ENCODE measurements at regions not wholly inside any gene's neighbourhood (a gene's known extent, or its start where the extent isn't known, plus 50 kb on each side); places are given as distances from the start of the nearest gene placed in this dataset.

DNA sequence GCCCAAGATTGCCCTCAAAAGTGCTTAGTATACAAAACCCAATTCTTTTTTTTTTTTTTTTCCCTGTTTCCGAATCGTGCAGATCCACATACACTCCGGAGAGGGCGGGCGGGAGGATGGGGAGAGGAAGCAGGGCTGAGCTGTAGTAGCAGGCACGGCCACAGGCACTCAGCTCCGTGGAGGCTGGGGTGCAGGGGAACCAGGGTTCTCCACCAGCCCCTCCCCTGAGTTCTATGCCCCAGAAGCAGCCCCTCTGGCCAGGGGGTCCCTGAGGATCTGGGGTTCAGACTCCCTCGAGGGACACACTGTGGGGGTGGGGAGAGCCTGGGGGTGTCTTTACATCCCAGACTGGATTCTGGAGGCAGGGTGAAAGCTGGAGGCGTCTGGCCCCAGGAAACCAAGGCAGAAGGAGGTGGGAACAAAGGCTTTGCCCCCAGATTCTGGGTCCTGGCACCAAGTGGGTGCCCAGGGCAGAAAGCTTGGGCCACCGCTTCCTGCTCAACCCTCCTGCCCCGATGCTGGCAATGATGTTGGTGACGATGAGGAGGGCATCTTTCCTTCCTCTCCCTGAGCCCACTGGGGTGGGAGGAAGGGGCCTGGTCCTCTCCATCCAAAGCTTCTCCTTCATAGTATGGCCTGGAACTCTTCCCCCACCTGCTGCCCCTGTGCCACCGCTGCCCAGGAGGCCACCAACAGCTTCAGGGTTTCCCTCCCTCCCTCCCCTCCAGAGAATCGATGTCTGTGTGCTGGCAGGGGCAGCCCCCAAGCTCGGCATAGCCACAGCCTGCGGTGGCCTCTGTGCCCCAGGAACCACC lies 106.4 kb upstream of the TARDBP start:
- POLR2A ChIA-PET = interaction anchor here (0.6 to 0.7 kb wide), 2 partner anchors 81 to 342 kb away, joined by 3 to 5 read pairs; no protein-coding TSS in a partner anchor
- H3K4me2 ChIP-seq (ENCODE audit: low read length) = no peak overlapping the region
- no peak for DNase-seq (ENCODE audit: low spot score)
- no peaks in the 10 kb centered on the region for H3K9me2 ChIP-seq (ENCODE audit: insufficient read depth, low read length)
- TF ChIP-seq, protein P1, sequence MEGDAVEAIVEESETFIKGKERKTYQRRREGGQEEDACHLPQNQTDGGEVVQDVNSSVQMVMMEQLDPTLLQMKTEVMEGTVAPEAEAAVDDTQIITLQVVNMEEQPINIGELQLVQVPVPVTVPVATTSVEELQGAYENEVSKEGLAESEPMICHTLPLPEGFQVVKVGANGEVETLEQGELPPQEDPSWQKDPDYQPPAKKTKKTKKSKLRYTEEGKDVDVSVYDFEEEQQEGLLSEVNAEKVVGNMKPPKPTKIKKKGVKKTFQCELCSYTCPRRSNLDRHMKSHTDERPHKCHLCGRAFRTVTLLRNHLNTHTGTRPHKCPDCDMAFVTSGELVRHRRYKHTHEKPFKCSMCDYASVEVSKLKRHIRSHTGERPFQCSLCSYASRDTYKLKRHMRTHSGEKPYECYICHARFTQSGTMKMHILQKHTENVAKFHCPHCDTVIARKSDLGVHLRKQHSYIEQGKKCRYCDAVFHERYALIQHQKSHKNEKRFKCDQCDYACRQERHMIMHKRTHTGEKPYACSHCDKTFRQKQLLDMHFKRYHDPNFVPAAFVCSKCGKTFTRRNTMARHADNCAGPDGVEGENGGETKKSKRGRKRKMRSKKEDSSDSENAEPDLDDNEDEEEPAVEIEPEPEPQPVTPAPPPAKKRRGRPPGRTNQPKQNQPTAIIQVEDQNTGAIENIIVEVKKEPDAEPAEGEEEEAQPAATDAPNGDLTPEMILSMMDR (conservative IDR thresholded peaks at IDR 0.05; ENCODE audit: low read length) = no peak
- no peak for TF ChIP-seq EZH2phosphoT487 (IDR thresholded peaks at IDR 0.05; ENCODE audit: borderline replicate concordance, low read depth, low read length)
- H3K27ac ChIP-seq (ENCODE audit: low read depth, low read length, poor library complexity, severe bottlenecking) = no peak overlapping the region
- H4K20me1 ChIP-seq (ENCODE audit: insufficient read depth, low read length) = no peaks in the 10 kb centered on the region
- intact Hi-C loops (cut with micrococcal nuclease; ENCODE audit: unreplicated experiment) = no loop called here
- no peaks in the 10 kb centered on the region for H3K36me3 ChIP-seq (ENCODE audit: insufficient read depth, low read length)
- H3K9me3 ChIP-seq (ENCODE audit: low read length) = no peaks in the 10 kb centered on the region
- H3K4me1 ChIP-seq (ENCODE audit: insufficient read depth, low read length, poor library complexity, severe bottlenecking) = peaks cover 10% of the 10 kb centered on the region
- CTCF ChIA-PET (ENCODE audit: unreplicated experiment) = no interaction called here
- no TSS peak for BruUV-seq (replicated peaks)
- H3K79me2 ChIP-seq (ENCODE audit: insufficient read depth, low read depth, low read length) = no peaks in the 10 kb centered on the region
- H2AFZ ChIP-seq (ENCODE audit: low read length) = no peak overlapping the region
- H3K4me3 ChIP-seq (ENCODE audit: low read depth, low read length, poor library complexity, severe bottlenecking) = no peak overlapping the region

DNA sequence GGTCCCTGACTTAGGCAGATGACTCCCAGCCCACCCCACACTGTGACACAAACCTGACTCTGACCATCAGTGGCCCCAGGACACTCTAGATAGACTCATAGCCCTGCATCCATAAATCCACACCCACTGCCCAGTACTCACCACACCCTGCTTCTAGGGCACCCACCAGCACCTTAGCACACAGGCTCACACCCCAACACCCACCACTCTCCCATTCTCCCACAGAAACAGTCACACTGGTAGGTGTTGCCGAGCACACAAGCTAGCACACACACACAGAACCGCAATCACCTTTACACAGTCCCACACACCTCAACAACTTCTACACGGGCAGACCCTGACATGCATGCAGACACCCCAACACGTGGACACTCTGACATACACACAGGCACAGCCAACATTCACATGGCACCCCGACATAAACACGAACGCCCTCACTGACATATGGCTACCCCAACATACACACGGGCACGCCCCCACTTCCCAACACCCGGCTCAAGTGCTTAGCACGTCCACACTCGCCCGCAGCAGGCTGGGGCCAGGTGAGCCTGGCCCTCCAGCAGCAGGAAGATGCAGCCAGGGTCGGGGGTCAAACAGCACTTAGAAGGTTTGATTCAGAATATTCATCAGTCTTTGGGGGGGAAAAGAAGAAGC lies 105.5 kb upstream of the TARDBP start:
- Histone ChIP-seq H3K4me3 (ENCODE audit: low read depth, low read length, poor library complexity, severe bottlenecking) (no peak overlapping the region), H4K20me1 (ENCODE audit: insufficient read depth, low read length) (no peaks in the 10 kb centered on the region), H3K9me3 (ENCODE audit: low read length) (no peaks in the 10 kb centered on the region), H3K4me1 (ENCODE audit: insufficient read depth, low read length, poor library complexity, severe bottlenecking) (peaks cover 10% of the 10 kb centered on the region), H3K9me2 (ENCODE audit: insufficient read depth, low read length) (no peaks in the 10 kb centered on the region), H3K79me2 (ENCODE audit: insufficient read depth, low read depth, low read length) (no peaks in the 10 kb centered on the region), H3K27ac (ENCODE audit: low read depth, low read length, poor library complexity, severe bottlenecking) (no peak overlapping the region), H3K4me2 (ENCODE audit: low read length) (no peak overlapping the region), H3K36me3 (ENCODE audit: insufficient read depth, low read length) (no peaks in the 10 kb centered on the region), H2AFZ (ENCODE audit: low read length) (no peak overlapping the region)
- CTCF ChIA-PET (ENCODE audit: unreplicated experiment) = no interaction called here
- no peak for DNase-seq (ENCODE audit: low spot score)
- BruUV-seq (replicated peaks) = no TSS peak
- TF ChIP-seq EZH2phosphoT487 (IDR thresholded peaks at IDR 0.05; ENCODE audit: borderline replicate concordance, low read depth, low read length) = no peak
- TF ChIP-seq, protein P1 (conservative IDR thresholded peaks at IDR 0.05; ENCODE audit: low read length) = no peak
- intact Hi-C loops (cut with micrococcal nuclease; ENCODE audit: unreplicated experiment) = no loop called here
- POLR2A ChIA-PET = interaction anchor here (0.6 kb wide), 1 partner anchor 343 kb away, joined by 3 read pairs; no protein-coding TSS in a partner anchor

DNA sequence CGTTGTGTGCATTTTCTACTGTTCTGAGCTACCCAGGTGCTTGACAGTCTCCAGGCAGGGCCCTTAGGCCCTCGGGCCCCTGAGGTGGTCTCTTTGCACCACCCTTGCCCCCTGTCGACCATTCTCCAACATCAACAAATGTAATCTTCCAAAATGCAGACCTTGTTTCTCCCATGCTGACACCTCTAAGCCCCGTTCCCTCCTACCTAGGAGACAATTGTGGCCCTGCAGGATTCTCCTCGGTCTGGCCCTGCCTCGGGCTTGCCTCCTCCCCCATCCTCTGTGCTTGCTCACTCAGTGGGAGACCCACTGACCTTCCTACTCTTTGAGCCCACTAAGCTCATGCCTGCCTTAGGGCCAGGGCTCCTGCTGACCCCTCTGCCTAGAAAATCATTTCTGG lies 104.2 kb upstream of the TARDBP start:
- ChIA-PET CTCF (ENCODE audit: unreplicated experiment) (no interaction called here), POLR2A (no interaction called here)
- TF ChIP-seq EZH2phosphoT487 (IDR thresholded peaks at IDR 0.05; ENCODE audit: borderline replicate concordance, low read depth, low read length) = no peak
- TF ChIP-seq, protein P1 (conservative IDR thresholded peaks at IDR 0.05; ENCODE audit: low read length) = no peak

More for the DNA sequence above, 104.2 kb upstream of the TARDBP start:
- no peaks in the 10 kb centered on the region for H3K9me2 ChIP-seq (ENCODE audit: insufficient read depth, low read length)
- H3K9me3 ChIP-seq (ENCODE audit: low read length) = no peaks in the 10 kb centered on the region
- H2AFZ ChIP-seq (ENCODE audit: low read length) = no peak overlapping the region
- BruUV-seq (replicated peaks) = no TSS peak
- peaks cover 10% of the 10 kb centered on the region for H3K4me1 ChIP-seq (ENCODE audit: insufficient read depth, low read length, poor library complexity, severe bottlenecking)
- no peaks in the 10 kb centered on the region for H4K20me1 ChIP-seq (ENCODE audit: insufficient read depth, low read length)
- intact Hi-C loops (cut with micrococcal nuclease; ENCODE audit: unreplicated experiment) = no loop called here
- H3K36me3 ChIP-seq (ENCODE audit: insufficient read depth, low read length) = no peaks in the 10 kb centered on the region
- no peak overlapping the region for H3K4me2 ChIP-seq (ENCODE audit: low read length)
- no peaks in the 10 kb centered on the region for H3K79me2 ChIP-seq (ENCODE audit: insufficient read depth, low read depth, low read length)
- DNase-seq (ENCODE audit: low spot score) = no peak
- no peak overlapping the region for H3K27ac ChIP-seq (ENCODE audit: low read depth, low read length, poor library complexity, severe bottlenecking)
- no peak overlapping the region for H3K4me3 ChIP-seq (ENCODE audit: low read depth, low read length, poor library complexity, severe bottlenecking)

Data from OCI-LY7 (cell line).